Amygdala (tissue), 56 donors: ENCODE measurements at regions not wholly inside any gene's neighbourhood (a gene's known extent, or its start where the extent isn't known, plus 50 kb on each side); places are given as distances from the start of the nearest gene placed in this dataset.

Source experiments
- DNase-seq, 56 donors: peaks; one replicate each; lab custom pipeline; 2025; lab: John Stamatoyannopoulos, UW

- no peak for DNase-seq
Observed at GRCh38 chr3:76661527-76662250, 378.2 kb upstream of the ROBO2 start.

GRCh38 chr3:76664816-76665215, 375.1 kb upstream of the ROBO2 start:
- no peak for DNase-seq

GRCh38 chr3:76668653-76669052, 371.2 kb upstream of the ROBO2 start:
- no peak for DNase-seq

- no peak for DNase-seq
Observed at GRCh38 chr3:76669322-76669721, 370.6 kb upstream of the ROBO2 start.

- DNase-seq = no peak
Observed at GRCh38 chr3:76673171-76673570, 366.7 kb upstream of the ROBO2 start.

- no peak for DNase-seq
Observed at GRCh38 chr3:76679541-76679940, 360.4 kb upstream of the ROBO2 start.

- no peak for DNase-seq
Observed at GRCh38 chr3:76683256-76683655, 356.6 kb upstream of the ROBO2 start.

GRCh38 chr3:76684946-76685345, 355.0 kb upstream of the ROBO2 start:
- DNase-seq = no peak

- no peak for DNase-seq
Observed at GRCh38 chr3:76685858-76686257, 354.0 kb upstream of the ROBO2 start.

- no peak for DNase-seq
Observed at GRCh38 chr3:76687019-76687418, 352.9 kb upstream of the ROBO2 start.

GRCh38 chr3:76694063-76694462, 345.8 kb upstream of the ROBO2 start:
- peak in 1 of 56 donors; percentile 2 for DNase-seq

GRCh38 chr3:76698136-76698706, 341.7 kb upstream of the ROBO2 start:
- DNase-seq = no peak

- DNase-seq = no peak
Observed at GRCh38 chr3:76699846-76700245, 340.1 kb upstream of the ROBO2 start.

- no peak for DNase-seq
Observed at GRCh38 chr3:76700323-76700722, 339.6 kb upstream of the ROBO2 start.

- DNase-seq = no peak
Observed at GRCh38 chr3:76702676-76703075, 337.2 kb upstream of the ROBO2 start.

- no peak for DNase-seq
Observed at GRCh38 chr3:76715426-76715825, 324.5 kb upstream of the ROBO2 start.

GRCh38 chr3:76723366-76723765, 316.5 kb upstream of the ROBO2 start:
- DNase-seq = no peak

GRCh38 chr3:76724075-76724474, 315.8 kb upstream of the ROBO2 start:
- DNase-seq = no peak

GRCh38 chr3:76724706-76725105, 315.2 kb upstream of the ROBO2 start:
- no peak for DNase-seq

- no peak for DNase-seq
Observed at GRCh38 chr3:76726034-76726433, 313.9 kb upstream of the ROBO2 start.

GRCh38 chr3:76728426-76728825, 311.5 kb upstream of the ROBO2 start:
- no peak for DNase-seq

- no peak for DNase-seq
Observed at GRCh38 chr3:76731471-76731870, 308.4 kb upstream of the ROBO2 start.
